Activated CD4-positive, CD25-positive, alpha-beta regulatory T cell treated with anti-CD3 and anti-CD28 coated beads, Interleukin-2, amount 50 U/mL, for 72 hours (primary cell): ENCODE measurements at regions not wholly inside any gene's neighbourhood (a gene's known extent, or its start where the extent isn't known, plus 50 kb on each side); places are given as distances from the start of the nearest gene placed in this dataset.

Experiments
- DNase-seq: peaks from one replicate; pipeline ENCODE4 v3.0.0; 2021

DNA sequence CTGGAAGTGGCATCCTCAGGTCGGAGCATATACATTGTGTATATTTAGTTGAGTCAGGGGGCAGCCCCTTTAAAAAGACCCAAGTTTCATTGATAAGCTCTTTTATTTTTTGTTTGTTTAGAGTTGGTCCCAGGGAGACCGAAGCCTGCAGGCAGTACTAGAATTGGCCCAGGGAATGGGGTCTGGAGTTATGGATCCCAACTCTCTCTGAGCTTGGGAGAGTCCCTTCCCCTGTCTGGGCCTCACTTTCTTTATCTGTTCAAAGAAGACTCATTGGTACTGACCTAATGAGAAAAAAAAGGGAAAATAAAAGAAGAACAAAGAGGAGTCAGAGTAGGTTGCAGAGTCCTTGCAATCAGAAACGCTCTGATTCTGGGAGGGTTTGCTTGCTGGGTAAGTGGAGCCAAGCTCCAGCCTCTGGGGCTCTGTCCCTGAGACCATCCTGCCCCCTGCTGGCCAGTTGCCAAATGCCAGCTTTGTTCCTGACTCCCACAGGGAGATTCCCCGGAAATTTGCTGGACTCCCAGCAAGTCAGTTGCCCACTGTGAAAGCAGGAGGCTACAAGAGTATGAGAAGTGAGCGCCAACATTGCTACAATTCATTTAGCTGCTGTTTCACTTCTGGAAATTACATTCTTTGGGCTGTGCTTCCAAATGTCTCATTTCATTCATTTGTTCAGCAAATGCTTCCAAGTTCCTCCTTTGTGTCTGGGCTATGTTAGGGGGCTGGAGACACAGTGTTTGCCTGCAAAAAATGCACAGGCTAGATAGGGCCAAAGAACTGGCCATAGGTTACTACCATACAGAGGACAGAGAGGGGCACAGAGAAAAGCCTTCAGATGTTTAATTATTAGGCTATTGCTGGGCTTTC, 156.2 kb downstream of the MELK start:
- DNase-seq, result peak; percentile 73

DNA sequence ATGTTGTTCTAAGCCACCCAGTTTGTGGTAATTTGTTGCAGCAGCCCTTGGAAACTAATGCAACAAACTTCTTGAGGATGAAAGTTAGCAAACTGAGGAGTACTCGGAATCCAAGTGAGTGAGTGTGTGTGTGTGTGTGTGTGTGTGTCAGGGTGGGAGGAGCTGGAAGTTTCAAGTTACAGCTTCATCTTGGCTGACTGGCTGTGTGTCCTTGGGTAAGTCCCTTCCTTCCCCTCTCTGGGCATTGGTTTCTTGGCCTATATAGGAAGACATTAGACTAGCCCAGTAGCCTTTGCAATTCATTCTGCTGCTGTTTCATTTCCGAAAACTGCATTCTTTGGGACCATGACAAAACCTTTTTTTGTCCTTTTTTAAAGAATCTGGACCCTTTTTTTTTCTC, 157.2 kb downstream of the MELK start:
- no peak for DNase-seq

DNA sequence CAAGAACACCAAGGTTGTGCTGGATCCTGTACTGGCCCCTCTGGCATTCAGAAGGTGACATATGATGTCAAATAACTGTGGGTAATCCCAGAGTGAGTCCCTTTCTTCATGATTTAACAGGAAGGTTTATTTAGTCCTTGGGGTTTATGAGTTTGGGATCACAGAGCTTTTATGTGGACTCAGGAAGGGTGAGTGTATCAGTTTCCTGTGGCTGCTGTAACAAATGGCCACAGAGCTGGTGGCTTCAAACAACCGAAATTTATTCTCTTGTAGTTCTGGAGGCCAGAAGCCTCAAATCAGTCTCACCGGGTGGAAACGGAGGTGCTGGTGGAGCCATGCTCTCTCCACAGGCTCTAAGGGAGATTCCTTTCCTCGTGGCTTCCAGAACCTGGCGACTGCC, 157.7 kb downstream of the MELK start:
- no peak for DNase-seq

DNA sequence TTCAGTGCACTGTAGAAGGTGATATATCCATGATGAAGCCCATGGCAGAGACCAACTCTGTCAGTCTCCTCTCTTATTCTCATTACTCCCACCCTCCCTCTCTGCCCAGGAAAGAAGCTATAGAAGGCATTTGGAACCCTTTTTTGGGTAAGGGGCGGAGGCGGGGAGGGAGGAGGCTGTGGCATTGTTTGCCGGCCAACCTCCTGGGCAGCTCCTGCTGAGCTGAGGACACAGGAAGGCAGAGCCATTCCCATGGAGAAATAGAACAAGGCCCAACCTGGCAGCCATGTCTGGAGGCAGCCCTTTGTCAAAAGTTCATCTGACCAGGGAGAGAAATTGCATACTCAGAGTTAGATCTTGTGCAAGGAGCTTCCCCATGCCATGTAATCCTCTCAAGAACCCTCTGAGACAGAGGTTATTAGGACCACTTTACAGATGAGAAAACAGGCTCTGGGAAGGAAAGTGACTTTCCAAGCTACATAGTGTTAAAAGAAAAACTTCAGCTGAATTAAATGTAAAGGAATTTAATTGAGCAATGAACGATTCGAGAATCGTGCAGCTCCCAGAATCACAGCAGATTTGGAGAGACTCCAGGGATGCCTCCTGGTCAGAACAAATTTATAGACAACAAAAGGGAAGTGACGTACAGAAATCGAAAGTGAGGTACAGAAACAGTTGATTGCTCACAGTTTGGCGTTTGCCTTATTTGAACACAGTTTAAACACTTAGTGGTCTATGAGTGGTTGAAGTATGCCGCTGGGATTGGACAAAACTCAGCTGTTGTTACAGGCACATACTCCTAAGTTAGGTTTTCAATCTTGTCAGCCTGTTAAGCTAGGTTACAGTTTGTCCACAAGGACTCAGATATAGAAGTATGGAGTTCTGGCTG, 158.6 kb downstream of the MELK start:
- DNase-seq, result no peak

DNA sequence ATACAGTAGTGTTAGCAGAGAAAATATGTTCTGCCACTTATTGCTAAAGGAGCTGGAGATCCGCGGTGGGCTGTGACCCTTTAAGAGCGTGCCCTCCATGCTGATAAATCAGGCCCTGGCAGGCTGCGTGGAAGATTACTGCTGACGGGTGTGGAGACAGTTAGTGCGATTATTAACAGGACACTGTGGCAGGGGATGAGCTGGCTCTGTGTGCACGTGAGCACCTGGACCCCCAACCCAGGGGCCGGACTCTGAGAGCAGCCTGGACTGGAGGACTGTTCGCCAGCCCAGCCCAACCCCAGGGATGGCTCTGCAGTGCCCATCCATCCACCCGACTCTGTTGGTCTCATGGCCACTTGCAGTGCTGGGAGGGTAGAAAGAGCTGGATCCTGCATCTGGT, 162.0 kb downstream of the MELK start:
- DNase-seq, result no peak

DNA sequence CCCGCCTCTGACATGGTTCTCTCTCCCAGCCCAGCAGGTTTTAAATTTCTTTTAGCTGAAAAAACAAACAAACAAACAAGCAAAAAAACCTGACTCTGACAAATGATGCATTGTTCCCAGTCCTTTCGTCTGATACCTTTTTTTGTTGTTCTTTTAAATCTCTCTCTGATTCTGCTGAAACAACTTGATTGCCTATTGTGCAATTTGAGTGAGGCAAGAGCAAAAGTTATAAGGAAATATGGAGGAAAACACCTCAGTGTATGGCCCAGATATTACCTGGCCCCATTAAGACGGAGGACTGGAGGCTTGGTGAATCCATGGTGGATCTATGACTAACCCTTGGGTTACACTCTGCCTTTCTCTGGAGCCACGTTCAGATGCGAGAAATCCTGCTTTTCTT, 164.0 kb downstream of the MELK start:
- no peak for DNase-seq

DNA sequence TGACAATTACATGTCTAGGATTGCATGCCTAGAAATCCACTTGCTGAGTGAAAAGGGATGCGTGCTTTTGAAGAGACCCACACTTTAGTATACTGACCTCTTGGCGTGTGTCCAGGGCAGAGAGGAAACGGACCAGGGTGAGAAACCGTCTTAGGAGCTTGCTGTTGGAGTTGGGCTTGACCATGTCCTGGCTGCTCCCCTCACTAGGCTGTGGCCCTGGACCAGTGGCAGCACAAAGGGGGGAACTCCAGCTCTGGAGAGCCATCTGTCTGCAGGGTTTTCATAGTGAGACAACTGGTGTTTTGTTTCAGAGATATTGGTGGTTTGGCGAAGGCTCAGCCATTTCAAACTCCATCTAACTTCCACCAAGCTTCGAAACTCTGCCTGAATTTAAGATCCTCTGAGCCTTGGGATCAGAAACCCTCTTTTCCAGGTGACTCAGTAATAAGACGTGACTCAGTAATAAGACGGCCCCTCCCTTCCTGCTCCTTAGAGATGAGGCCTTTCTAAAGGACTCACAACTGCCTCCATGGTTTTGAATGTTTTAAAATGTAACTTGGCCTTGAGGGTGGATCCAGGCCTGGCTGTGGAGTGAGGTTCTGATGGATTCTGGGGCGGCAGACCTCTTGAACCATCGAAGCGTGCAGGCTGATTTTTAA, 165.8 kb downstream of the MELK start:
- no peak for DNase-seq

DNA sequence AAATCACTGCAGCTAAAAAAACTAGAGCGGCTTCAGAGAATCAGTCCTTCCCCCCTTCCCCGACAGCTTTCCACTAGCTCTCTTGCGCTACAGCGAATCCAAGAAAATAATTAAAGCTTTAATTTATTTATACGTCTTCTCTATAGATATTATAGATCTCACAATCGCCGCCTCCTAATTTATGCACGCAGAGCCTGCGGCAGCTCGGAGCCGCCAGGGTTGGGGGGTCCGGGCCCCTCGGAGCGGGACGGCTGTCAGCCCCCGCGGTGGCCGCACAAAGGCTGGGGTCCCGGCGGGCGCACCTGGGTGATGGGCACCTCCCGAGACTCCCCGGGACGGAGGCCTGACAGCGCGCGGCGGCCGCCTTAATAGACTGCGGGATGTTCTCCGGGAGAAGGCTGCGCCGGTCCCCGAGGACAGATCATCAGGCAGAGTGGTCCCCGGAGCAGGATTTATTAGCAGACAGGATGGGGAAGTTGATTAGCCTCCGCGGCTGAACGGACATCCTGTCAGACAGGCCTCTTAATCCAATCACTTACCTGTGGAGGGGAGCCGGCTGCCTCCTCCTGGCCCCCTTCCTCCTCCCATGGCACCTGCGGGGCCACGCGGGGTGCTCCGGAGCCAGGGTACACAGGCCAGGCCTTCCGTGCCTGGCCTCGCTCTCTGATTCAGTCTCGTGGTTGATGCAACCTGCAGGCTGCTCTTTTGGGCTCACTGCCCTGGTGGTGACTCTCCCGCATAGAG, 166.8 kb downstream of the MELK start:
- no peak for DNase-seq

DNA sequence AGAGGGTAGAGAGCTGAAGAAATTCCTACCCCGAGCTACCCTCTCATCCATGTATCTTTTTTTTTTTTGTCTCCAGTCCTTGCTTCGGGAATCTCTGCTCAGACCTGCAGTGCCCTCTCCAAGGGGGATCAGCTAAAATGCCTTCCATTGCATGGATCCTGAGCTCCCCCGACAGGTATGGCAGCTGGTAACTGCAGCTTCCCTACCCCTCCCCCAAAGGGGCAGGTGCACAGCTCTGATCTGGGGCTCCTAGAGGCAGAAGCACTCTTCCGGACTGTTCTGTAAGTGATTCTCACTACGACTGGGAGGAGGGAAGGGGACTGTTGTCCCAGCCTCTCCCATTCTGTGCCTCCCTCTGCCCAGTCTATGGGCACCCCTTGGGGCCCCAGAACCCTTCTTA, 169.6 kb downstream of the MELK start:
- no peak for DNase-seq

DNA sequence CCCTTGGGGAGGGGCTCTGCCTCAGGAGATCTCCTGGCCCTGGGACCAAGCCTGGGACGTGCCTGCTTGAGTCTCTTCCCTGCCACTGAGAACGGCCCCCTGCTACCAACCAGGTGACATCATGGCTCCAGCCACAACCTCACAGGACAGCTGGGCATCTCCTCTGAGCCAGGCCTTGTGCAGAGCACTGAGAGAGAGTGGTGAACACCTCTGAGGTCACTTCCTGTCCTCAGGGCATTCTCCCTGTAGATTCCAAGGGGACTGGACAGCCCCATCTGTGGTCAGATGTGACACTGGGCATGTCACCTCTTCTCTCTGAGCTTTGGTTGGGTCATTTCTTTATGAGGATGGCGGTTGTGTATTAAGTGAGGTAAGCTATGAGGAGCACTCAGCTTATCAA, 172.0 kb downstream of the MELK start:
- no peak for DNase-seq

DNA sequence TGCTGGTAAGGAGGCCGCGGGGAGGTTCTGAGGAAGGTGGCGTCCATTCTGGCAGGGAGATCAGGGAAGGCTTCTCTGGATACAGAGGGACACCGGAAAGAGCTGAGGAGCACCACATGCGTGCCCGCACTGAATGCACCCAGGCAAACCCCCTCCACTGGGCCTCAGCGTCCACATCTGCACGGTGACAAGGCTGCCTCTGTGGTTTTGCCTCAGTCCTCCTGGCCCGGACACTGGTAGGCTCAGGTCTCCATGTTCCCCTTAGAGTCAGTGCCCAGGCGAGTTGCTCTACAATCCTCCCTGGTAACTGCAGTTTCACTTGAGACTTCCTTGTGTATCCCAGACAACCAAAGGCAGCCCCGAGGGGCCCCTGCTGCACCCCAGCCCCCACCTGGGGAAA, 173.3 kb downstream of the MELK start:
- DNase-seq, result no peak

DNA sequence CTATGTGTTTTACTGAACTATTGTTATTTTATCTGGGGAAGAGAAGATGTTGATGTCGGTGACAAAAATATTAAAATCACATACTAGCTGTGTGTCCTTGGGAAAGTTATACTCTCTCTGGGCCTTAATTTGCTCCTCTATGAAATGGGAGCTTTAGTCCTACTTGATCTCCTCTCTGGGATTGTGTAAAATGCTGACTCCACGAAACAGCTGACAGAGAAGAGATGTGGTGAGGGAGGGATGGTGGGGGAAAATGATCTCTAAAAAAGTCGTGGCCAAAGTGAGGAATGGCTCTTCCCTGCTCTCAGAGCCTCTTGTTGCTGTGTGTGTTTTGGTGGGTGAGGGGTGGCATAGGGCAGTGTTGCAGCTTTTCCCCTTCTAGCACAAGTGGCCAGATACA, 173.7 kb downstream of the MELK start:
- no peak for DNase-seq

DNA sequence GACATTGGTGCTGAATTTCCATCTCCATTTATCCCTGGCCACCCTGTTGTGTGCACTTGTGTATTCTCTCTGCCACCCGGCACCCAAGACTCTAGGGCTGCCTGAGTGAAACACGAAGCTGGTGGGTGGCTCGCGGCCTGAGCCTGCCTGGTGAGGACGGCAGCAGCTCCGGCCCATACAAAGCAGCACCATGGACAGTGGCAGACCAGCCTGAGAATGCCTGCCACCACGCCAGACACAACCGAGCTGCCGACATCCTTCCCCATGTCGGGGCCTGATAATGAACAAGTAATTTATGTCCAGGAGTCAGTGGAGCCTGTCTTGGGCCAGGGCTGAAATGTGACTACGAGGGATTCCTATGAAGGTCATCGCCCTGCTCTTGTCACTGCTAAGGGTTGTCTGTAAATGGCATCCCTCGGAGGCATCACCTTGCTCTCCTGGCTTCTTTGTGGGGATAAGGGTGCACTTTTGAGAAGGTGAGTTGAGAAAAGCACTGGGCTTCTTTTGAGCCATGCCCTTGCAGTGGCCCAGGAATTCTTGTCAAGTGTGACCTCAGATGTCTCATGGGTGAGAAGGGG, 175.7 kb downstream of the MELK start:
- no peak for DNase-seq

DNA sequence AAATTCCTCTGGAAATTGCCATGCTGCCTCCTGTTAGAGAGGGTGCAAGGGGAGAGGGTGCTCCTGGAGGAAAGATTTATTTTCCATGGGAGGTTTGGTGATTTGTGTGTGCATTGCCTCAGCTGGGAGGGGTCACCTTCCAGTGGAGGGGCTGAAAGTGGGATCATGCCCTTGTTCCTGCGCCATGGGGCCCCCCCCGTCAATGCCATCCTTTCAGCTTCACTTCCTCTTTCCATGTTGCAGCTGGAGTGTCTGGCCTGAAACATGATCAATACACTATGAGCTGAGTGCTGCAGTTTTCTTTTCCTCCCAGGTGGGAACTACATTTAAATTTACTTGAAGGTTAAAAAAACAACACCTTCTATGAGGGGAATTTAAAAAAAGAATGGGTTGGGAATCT, 176.8 kb downstream of the MELK start:
- DNase-seq, result no peak

DNA sequence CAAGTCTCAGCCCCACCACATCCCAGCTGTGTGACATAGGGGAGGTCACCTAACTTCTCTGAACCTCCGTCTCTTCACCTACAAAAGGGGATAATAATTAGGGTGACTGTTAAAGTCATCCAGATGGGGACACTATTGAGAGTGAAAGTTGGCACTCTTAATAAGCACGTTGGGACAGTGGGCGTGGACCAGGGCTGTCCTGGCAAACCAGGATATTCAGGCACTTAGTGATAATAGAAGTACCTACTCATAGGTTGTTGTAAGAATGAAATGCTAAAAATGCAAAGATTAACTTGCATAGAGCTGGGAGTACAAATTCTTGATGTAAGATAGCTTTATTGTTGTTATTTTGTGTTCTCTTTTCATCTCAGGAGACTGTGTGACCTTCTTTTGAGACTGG, 177.9 kb downstream of the MELK start:
- no peak for DNase-seq

DNA sequence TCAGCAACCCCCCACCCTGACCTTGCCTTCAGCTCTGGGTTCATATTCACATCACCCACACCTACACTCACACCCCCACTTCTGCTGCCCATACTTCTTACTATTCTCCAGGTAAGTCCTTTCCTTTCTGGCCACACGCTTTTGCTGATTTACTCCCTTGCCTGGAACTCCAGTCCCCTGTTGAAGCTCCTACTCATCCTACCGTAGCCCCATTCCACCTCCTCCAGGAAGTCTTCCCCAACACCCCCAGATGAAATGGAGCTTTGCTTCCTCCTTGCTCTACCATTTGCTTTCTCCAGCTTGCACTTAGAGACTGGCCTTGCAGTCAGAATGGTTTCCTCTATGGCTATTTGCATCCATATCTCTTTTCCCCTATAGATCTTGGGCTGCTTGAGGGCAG, 182.3 kb downstream of the MELK start:
- DNase-seq, result no peak

DNA sequence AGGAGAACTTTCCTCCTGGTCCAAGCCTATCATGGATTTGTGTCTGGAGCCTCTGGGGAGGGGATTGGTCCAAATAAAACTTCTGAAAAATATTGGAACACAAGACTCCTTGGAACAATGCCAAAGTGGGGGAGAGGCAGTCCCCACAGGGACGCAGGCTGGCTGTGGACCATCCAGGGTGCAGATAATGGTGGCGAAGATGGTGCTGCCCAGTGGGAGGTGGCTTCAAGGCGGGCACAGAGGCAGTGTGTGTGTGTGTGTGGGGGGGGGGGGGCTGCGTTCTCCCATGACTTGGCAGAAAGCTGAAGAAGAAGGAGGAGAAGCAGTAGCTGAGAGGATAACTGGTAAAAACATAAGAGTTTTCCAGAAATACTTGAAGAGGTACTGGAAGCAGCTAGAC, 186.4 kb downstream of the MELK start:
- DNase-seq, result no peak

DNA sequence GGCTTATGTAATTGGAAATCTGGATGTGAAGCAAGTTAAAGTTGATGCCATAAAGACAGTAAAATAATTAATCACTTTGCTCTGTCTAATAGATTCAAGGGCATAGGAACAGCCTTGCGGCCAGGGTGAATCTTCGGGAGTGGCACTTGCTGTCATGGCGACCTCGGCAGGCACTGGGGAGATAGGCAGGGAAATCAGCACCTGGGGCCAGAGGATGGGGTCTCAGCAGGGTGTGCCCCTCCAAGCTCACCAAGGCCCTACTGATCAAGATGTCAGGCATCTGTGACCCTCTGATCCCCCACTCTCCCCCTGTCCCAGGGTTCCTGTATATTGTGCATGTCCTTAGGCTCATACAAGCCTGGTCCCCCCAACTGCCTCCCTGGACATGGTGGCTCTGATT, 187.3 kb downstream of the MELK start:
- DNase-seq, result no peak

DNA sequence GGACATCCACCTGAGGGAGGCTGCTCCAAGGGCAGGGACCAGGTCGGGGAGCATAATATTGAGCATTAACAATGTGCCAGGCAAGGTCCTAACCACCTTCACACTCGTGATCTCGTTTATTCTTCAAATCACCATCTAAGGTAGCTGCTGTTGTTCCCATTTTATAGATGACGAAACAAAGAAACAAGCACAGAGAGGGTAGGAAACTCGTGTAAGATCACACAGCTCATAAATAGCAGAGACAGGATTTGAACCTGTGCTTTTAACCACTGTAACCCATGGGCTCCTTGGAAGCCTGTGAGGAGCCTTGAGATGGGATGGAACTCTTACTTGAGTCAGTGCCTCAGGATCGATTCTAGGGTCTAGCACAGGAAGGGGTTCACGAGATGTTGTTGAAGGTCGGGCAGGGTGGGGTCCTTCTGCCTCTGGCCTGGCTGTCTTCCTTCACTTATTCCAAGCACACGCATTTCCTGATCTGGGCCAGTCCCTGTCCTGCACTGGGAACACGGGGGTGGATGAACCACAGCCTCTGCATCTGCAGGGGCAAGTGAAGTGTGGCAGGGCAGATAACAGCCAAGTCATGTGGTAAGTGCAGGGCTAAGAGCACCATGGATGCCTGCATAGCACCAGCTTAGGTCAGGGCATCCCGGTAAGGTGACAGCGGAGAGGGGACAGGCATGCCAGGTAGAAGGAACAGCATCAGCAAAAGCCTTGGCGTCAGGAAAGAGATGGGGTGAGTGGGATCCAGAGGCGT, 188.1 kb downstream of the MELK start:
- DNase-seq, result no peak

DNA sequence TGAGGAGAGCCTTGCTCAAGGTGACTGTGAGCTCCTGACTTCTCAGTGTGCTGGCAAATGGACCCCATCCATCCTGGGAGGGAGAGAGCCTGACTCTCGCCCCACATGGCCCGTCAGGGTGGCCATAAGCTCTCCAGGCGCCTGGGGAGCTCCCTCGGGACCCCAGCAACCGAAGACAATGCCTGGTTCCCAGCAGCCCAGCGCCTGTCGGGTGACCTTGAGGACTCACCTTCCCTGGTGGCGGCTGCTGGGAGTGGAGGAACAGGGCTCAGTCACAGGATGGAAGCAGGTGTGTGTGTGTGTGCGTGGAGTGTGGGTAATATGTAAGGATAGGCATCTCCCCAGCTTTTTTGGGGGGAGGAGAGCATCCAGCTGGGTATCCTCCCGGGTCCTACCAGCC, 190.3 kb downstream of the MELK start:
- DNase-seq, result no peak

DNA sequence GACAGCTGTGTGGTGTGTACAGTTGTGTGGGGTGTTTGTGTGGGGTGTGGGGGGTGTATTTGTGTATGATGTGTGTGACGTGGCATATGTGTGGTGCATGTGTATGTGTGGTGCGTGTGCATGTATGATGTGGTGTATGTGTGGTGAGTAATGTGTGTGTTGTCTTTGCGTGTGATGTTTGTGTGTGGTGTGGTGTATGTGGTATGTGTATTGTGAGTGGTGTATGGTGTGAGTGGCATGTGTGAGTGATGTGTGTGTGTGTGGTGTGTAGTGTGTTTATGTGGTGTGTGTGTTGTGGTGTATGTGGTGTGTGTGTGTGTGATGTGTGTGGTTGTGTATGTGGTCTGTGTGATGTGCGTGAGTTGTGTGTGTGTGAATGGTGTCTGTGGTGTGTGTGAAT, 191.1 kb downstream of the MELK start:
- no peak for DNase-seq
